ENCODE measurements at regions not wholly inside any gene's neighbourhood (a gene's known extent, or its start where the extent isn't known, plus 50 kb on each side); places are given as distances from the start of the nearest gene placed in this dataset.
A peak's percentile ranks its signal among the peaks of the same experiment; 100 is the strongest.
"Not testable (repeated sequence)": the region's sequence is repeated elsewhere in the genome, so short reads cannot be mapped to it uniquely, and the experiment has no call there.

DNA sequence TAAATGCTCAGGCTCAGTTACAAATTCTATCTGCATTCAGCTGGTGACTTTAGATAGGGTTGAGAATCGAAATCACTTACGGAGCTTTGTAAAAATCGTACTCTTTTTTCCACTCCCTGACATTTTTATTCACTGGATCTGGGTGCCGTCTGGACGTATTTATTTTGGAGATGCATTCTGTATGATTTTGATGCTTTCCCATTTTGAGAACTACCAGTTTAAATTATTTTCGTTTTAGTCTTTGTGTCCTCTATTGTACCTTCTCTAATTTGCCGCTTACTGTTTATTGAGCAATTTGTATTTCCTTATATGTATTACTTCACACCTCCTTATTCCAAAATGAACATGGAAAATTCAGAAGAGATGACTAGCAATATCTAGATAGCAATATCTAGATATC lies 96.2 kb downstream of the FASLG start:
- DNase-seq, result no peak

DNA sequence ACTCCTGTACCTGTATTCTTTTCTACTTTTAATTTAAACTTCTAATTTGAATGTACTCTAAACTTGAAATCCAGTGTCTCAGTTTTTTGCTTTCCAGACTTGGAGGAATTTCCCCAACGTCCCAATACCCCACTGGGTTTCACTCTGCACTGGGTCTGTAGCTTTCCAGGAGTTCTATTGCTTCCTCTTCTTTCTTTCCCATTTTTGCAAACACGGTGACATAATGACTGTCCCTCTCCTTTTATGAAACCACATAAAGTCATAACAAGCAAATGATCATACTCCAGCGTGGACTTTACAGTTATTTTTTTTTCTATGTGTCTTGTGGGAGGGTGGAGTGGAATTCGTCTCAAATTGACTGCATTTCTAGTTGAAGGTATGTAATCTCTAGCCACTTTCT lies 97.1 kb downstream of the FASLG start:
- DNase-seq, result no peak

DNA sequence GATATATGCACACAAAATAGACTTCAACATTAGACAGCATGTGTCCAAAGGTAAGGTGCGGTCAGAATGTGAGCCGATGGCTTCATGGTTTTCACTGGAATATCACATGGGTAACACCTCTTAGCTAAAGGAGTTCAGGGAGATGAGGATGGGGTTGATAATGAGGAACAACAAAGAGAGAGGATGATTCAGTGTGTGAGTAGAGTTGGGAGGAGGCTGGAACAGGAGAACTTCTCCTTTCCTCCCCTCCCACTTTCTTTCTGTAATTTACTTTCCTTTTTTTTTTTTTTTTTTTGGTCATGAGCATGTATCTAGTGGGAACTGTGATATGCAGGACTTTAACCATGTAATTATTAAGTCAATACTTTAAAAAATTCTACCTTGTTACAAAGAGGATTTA lies 99.4 kb downstream of the FASLG start:
- no peak for DNase-seq

DNA sequence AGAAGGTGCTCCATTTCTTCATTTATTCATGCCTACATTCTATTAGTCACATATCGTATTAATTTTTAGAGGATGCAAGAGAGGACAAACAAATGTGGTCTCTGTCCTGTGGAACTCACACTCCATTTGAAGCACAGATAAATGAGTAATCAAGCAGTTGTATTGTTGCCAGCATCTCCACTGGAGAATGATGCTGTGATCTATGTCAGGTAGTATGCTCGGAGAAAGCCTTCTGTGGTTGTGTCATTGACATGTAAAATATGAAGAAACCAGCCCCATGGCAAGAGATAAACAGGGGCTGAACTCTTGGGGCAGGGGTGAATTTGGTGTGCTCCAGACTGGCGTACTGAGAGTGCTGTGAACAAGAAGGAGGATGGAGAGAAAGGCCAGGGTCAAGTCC lies 101.2 kb downstream of the FASLG start:
- DNase-seq, result no peak

DNA sequence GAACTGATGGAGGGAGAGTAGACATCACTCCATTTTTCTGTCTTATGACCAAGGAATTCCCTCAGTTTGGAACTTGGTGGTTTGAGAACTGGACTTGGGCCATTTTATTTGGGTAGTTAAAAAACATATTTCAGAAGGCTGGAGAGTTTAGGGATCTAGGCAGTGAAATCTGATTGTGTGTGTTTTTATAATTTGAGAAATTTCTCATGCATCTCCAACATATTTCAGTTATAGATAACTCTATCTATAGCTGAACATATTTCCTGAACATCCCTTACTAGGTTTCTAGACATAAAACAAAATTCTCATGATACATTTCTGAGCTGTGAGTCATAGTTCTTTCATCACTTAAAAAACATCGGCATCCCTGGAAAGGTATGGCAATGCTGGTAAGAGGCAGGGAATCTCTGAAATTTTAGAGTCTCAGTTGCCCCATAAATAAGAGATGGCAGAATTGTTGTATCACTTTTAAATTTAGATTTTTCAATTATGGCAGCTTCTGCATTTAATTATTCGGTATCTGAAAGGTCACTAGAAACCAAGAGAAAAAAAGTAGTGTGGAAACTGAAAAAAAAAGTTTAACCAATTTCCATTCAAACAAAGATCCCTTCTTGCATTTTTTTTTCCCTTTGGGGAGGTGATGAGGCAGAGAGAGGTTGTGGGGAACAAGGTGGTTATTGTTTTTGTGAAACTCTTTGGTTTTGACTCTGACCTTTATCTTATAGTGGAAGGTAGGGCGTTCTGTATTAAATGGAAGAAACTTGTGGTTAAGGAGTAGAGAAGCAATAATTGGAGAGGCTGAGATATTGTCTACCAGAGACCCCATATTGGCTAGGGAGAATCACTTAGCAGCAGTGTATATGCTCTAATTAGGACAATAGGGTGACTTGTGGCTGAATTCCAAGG lies 102.9 kb downstream of the FASLG start:
- no peak for DNase-seq

DNA sequence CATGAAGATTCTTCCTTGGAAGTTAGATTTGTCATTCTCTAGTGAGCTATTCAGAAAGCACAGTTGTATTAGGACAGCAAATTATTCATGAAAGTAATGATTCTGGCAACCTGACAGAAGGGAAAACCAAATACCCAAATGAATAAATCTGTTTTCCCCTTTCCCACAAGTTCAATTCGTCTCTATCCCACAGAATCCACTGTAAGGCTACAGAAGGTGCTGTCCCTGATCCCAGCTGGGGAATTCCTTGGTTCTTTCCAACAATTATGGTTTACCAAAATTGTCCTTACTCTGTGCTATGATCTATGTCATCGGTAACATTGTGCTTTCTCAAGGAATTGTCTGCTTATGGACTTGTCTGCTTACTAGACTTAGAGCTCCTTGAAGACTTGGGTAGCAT lies 104.2 kb downstream of the FASLG start:
- no peak for DNase-seq

DNA sequence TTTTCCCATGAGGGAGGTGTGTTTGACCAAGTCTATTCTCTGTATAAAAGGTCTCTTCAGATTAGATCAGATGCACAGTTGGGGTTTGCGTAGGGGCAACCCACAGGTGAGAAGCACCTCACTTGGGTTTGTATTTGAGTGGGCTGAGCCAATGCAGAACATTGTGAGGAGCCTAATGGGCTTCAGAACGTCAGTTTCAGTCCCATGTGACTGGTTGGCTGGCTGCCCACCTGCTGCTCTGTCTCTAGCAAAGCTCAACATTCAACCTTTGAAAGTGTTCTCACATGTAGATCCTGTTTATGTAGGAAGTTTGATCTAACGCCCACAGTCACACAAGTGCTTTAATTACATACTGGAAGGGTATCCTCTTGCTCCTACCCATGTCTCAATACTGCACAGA lies 105.5 kb downstream of the FASLG start:
- peak in 1 of 2 experiments; percentile 36 for DNase-seq

DNA sequence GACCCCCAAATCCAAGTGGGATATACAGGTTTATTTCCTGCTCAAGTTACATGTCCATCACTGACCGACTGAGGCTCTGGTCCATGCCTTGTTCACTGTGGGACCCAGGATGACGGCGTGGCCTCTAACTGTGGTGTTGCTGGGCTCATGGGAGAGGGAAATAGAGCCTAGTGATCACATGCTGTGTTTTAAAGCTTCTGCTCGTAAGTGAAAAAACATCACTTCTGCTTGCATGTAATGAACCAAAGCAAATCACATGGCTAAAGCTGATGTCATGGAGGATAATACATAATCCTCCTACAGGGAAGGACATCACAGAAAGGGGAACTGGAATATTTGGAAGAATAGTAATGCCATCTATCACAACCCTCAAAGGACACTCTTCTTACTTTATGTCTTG lies 107.6 kb downstream of the FASLG start:
- DNase-seq, result no peak

DNA sequence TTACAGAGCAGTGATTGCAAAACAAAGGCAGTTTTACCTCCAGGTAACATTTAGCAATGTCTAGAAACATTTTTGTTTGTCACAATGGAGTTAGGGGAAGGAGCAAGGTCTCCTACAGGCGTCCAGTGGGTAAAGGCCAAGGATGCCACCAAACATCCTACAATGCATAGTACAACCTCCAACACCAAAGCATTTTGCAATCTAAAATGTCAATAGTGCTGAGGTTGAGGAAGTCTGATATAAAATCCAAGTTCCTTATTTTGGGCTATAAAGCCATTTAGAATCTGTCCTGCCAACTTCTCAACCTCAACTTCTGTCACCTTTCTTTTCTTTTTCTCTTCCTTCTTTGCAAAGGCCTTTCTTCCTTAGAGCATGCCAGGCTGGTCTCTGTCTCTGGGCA lies 111.2 kb downstream of the FASLG start:
- no peak for DNase-seq

DNA sequence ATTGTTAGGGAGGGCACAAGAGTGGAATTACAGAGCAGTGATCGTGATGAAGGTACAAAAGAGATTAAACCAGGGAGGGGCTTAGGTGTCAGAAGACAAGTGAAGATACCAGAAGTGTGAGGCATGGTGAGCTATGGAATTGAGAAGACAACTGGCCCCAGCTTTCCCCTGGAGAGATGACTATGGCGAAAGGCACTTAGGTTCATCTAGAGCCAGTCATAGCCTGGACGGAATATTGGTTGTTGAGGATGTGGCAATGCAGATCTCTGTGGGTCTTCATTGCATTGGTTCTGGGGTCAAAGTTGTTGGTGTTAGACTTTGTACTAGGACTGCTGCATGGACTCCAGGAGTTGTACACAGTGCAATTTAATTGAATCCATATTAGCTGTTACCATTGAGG lies 115.7 kb downstream of the FASLG start:
- DNase-seq, result no peak

DNA sequence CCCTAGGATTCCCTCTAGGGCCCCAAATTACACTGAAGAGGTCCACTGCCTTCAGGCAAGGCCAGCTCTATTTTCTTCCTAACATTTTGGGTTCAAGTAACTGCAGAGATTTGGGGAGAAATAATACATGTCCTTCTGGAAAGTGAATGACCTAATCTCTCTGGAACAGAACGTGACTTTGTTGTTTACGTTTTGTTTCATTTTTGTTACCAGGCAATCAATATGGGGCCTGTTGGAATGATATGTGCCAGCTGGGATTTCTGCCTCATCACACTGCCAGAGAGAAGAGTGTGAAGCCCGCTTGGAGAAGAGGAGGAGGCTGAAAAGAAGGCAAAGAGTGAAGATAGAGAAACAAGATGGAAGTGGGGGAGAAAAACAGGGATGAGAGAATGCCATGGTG lies 116.7 kb downstream of the FASLG start:
- DNase-seq, result no peak

DNA sequence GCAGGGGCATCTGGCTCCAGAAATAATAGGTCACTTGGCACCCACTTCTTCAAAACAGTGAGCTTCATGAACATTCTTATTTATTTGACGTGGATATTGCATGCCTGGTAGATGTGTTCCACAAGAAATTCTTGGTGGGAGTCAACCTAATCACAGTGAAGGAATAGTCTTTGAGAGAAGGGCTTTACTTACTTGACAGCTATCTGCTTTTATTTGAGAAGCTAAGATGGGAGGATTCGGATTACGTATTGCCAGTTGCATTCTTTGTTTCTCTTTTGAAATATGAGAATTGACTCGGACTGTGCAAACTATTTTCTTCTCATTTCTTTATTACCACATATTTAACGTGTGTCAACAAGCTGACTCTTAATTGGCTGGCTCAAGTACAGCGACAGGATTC lies 117.2 kb downstream of the FASLG start:
- no peak for DNase-seq

DNA sequence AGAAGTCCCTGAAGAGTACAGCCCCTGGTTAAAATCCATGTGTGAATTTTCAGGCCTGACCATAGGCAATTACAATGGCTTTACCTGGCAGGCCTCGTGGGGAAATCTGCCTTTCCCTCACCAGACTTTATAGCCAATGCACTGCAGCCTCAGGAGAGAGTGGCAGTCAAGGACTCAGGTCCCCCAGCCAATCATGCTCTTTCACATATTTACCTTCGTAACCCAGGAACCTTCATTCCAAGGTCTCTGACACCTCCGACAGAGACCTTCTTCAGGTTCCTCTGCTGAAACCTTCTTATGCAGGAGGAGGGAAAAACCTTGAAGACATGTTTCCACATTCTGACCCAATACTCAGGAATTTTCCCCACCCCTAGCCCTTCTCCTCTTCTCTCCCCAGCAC lies 118.9 kb downstream of the FASLG start:
- DNase-seq, result no peak

DNA sequence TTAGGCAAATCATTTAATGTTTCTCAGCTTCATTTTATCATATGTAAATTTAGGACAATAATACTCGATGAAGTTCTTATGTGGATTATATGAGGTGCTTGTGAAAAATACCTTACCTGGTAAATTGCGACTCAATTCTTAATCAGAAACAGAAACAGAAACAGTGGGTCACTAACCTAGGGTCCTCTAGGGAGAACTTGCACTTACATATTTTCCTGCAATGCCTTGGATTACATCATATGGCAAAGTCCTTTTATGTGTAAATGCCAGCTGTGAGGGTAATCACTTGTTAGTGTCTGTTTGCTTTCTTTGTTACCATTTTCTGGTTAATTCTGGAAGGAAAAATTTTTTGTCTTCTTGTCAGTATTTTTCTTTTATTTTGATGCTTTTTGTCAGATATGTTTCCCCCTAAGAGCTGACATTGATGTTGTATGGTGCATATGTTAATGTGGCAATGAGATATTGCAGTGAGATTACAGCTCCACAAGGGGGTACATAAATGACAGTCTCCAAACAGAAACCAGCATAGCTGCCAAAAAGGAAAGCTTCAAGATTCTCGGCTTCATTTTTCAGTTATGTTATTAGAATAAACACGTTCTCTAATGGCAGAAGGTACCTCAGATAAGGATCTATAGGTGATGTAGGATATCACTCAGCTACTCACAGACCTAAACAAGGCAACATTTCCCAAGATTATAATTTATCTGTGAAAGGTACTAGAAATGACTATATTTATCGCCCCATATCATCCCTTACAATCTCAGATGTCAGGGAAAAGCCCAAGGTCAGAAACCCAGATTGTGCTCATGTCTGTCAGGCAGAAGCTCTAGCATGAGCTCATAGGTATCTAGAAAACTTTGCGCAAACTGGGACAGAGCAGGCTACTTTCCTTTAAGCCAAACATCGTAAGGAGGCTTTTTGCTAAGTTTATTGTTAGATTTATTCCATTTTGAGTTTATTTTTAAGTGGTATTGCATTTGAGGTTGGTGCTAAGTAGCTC lies 119.9 kb downstream of the FASLG start:
- DNase-seq, result no peak

DNA sequence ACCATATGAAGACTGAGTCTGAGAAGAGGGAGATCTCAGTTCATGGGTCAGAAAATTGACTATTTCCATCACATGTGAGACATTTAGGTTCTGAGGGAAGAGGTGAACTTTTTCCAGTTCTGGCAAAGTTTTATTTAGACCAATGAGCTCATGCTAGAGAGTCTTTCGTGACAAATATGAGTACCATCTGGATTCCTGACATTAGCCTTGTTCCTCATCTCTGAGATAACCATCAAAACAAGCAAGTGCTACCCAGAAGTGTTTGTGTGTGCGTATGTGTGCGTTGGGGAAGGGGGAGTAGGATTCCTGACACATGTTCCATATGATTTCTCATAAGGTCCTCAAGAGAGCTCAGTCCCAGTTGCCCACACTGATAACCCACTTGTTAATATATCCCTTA lies 120.6 kb downstream of the FASLG start:
- DNase-seq, result no peak

DNA sequence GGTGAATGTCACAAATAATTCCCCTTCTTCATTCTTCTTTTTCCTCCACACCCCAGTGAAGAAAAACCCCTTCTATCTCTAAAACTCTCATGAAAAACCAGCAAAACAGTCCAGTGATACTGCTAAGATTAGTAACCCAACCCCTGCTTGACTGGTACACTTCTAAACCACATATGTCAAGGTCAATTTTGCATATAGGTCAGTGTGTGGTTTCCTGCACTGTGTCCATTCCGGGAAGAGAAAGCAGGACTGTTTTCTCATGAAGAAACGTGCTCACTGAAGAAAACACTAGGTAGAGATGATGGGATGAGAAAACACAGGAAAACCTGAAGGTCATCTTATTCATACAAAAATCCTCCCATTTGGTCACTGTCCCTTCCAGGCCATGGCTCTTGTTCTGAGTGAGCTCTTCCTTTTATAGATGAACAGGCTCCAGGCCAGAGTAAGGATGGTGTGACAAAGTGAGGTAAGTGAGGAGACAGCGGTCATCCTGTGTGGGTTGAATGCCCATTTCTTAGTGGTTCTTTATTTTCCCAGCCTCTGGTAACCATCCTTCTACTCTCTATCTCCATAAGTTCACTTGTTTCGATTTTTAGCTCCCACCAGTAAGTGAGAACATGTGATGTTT lies 122.7 kb downstream of the FASLG start:
- no peak for DNase-seq

DNA sequence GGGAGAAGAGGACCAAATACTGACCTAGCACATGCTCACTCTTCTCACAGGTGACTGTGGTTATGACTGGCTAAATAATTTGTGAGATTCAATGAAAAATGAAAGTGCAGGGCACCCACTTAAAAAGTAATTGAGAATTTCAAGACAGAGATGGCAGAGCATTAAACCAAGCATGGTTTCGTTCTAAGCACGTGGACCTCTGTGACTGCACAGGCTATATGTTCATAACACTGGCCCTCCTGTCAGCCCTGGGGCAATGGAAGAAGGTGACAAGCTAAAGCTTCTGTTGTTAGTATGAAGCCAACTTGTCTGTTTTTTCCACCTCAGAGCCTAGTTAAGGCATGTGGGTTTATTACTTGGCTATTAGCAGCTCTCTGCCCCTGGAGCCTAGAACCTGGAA lies 130.9 kb downstream of the FASLG start:
- no peak for DNase-seq

DNA sequence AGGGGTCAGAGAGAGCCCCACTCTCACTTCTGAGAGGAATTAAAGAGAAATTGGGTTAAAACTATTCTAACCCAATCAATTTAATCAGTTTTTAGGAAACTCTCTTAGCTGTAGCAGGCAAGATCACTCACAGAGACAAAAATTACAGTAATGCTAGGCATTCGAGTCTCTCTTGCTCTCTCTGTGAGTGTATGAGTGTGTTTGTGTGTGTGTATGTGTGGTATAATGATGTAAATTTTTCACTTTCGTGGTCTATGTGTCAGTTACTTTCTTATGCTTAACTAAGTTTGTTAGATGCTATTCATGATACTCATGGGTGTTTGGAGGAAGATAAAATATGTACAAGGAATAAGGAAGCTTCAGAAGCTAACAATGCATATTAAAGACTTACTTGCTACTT lies 131.3 kb downstream of the FASLG start:
- no peak for DNase-seq

DNA sequence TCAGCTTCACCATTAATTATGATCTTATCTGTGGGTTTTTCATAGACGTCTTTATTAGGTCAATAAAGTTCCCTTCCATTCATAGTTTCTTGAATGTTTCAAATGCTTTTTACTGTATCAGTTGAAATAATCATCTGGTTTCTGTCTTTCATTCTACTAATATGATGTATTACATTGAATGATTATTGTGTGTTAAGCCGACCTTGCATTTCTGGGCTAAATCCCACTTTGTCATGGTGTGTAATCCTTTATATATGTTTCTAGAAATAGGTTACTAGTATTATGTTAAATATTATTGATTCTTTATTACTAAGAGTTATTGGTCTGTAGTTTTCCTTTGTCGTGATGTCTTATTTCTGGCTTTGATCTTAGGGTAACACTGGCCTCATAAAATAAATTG lies 134.9 kb downstream of the FASLG start:
- DNase-seq, result no peak

DNA sequence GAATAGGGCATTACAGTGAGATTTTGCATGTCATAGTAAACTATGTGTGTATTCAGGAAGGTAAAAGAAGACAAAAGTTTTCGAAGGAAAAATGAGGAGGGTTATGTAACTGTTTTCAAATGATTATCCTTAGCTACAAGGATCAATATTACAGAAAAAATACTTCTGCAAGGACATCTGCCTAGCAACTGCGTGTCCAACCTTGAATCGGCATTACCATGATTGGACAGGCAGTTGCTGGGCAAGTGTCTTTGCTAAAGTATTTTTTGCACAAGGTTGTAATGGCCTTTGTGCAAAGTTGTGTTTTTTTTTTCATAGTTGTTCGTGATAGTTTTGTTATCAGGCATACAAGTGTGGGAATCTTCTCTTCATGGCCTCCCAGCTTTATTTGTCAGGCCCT lies 136.8 kb downstream of the FASLG start:
- no peak for DNase-seq

DNA sequence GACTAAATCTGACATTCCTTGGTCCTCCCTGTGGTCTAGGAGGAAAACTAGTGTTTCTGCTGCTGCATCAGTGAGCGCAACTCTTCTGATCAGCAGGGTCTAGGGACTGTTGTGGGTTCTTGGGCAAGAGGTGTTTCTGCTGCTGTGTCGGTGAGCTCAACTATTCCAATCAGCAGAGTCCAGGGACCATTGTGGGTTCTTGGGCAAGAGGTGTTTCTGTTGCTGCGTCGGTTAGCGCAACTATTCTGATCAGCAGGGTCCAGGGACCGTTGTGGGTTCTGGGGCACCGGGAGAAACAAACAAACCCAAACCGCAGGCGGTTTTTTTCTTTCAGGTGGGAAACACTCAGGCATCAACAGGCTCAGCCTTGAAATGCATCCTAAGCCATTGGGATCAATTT lies 140.9 kb downstream of the FASLG start:
- not testable (repeated sequence) for DNase-seq

DNA sequence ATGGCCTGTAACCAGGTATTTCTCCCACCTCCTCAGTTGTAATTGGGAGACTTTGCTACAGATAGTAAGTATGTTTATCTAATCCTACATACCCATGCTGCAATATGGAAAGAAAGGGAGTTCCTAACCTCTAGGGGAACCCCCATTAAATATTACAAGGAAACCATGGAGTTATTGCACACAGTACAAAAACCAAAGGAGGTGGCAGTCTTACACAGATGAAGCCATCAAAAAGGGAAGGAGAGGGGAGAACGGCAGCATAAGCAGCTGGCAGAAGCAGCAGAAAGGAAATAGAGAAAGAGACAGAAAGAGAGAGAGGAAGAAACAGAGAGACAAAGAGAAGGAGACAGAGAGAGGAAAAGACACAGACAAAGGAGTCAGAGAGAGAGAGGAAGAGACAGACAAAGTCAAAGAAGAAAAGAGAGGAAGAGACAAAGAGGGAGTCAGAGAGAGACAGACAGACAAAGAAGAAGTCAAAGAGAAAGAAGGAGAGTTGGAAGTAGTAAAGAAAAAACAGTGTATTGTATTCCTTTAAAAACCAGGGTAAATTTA lies 142.9 kb downstream of the FASLG start:
- no peak for DNase-seq

DNA sequence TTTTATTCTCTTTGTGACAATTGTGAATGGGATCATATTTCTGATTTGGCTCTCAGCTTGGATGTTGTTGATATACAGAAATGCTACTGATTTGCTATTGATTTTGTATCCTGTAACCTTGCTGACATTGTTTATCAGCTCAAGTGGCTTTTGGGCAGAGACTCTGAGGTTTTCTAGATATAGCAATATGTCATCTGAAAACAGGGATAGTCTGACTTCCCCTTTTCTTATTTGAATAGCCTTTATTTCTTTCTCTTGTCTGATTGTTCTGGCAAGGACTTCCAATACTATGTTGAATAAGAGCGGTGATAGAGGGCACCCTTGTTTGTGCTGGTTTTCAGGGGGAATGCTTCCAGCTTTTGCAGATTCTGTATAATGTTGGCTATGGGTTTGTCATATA lies 150.8 kb downstream of the FASLG start:
- DNase-seq, result no peak

Measured in activated CD4-positive, alpha-beta T cell treated with anti-CD3 and anti-CD28 coated beads, Interleukin-2, amount 50 U/mL, for 48 hours (primary cell).